GM12878 (cell line): ENCODE measurements at regions not wholly inside any gene's neighbourhood (a gene's known extent, or its start where the extent isn't known, plus 50 kb on each side); places are given as distances from the start of the nearest gene placed in this dataset.

Experiments
- ATAC-seq: fragments of 200-7000 bp; cut with Tn5 transposase; 3 replicates; pipeline ENCODE4 v1.9.1; 2020; ENCODE audit warnings: mild to moderate bottlenecking, moderate library complexity
- BruUV-seq: library from RNA; stranded (reverse); fragments of 400-500 nt; replicated peaks from 2 replicates; lab custom pipeline; 2021; lab: Mats Ljungman, UMichigan
- CTCF ChIA-PET: fragments of 300-600 bp; sonication (Branson Sonifier 250); formaldehyde crosslinking; extraction: SDS; loops from one replicate; lab custom pipeline; 2021; ENCODE audit warnings: inconsistent platforms; lab: Yijun Ruan, JAX
- POLR2A ChIA-PET: fragments of 350-600 bp; formaldehyde crosslinking; extraction: SDS; loops from one replicate; lab custom pipeline; 2021; ENCODE audit warnings: inconsistent platforms; lab: Charles Lee
- RAD21 ChIA-PET: fragments of 300-600 bp; sonication (Branson Sonifier 250); formaldehyde crosslinking; loops from one replicate; lab custom pipeline; 2023; ENCODE audit warnings: antibody characterized with exemption; ENCODE audit not compliant: unreplicated experiment; lab: Charles Lee
- SMC1A ChIA-PET: fragments of 300-600 bp; sonication (Branson Sonifier 250); formaldehyde crosslinking; loops from one replicate; lab custom pipeline; 2023; ENCODE audit not compliant: unreplicated experiment, uncharacterized antibody; lab: Charles Lee
- DNase-seq: peaks from one replicate; pipeline ENCODE4 v3.0.0-alpha.2; 2011; ENCODE audit warnings: low read depth, low spot score
- FAIRE-seq: peaks from 3 replicates; lab custom pipeline; 2011; peaks lifted over from hg19 to GRCh38; lab: Jason Lieb, UNC
- H2AFZ ChIP-seq: 2 replicates; pipeline ENCODE4 v1.6.0; 2011; ENCODE audit warnings: low read depth, low read length, control low read depth; ENCODE audit not compliant: control insufficient read depth
- H3K27ac ChIP-seq: 2 replicates; pipeline ENCODE4 v1.5.1; 2011; ENCODE audit warnings: control low read depth; ENCODE audit not compliant: control insufficient read depth, insufficient read depth
- H3K27me3 ChIP-seq, 2 experiments: replicated peaks in 1 of 2; 2 replicates each; pipeline versions ENCODE4 v1.6.0 to v1.6.1; 2011; ENCODE audit warnings: low read length in 1 of 2; ENCODE audit not compliant: control insufficient read depth in 2 of 2, insufficient read depth in 2 of 2
- H3K36me3 ChIP-seq, 2 experiments: 2 replicates each; pipeline ENCODE4 v1.5.1; 2011; ENCODE audit warnings: low read length in 1 of 2; ENCODE audit not compliant: control insufficient read depth in 2 of 2, insufficient read depth in 2 of 2
- H3K4me1 ChIP-seq: 2 replicates; pipeline ENCODE4 v1.6.1; 2011; ENCODE audit warnings: mild to moderate bottlenecking, low read length, moderate library complexity, mixed read lengths; ENCODE audit not compliant: control insufficient read depth, insufficient read depth
- H3K4me2 ChIP-seq: 2 replicates; pipeline ENCODE4 v1.6.0; 2011; ENCODE audit warnings: control low read depth; ENCODE audit not compliant: control insufficient read depth, insufficient read depth
- H3K4me3 ChIP-seq: fragments of 200-600 bp; sonication (generic); 2 replicates; pipeline ENCODE4 v1.5.1; 2016
- H3K79me2 ChIP-seq: 2 replicates; pipeline ENCODE4 v1.6.0; 2011; ENCODE audit warnings: low read length; ENCODE audit not compliant: control insufficient read depth, insufficient read depth
- H3K9ac ChIP-seq: 2 replicates; pipeline ENCODE4 v1.8.0; 2011; ENCODE audit warnings: low read length, control low read depth, mixed read lengths; ENCODE audit not compliant: control insufficient read depth, insufficient read depth
- H3K9me3 ChIP-seq: replicated peaks from 3 replicates; pipeline ENCODE4 v1.5.1; 2011; ENCODE audit warnings: mild to moderate bottlenecking, low read length; ENCODE audit not compliant: control insufficient read depth, insufficient read depth
- H4K20me1 ChIP-seq: 2 replicates; pipeline ENCODE4 v1.6.0; 2011; ENCODE audit not compliant: control insufficient read depth, insufficient read depth
- ATF7 ChIP-seq: fragments of 450-650 bp; IDR thresholded peaks from 2 replicates; pipeline ENCODE4 v1.6.1; 2016; ENCODE audit warnings: low read depth, mild to moderate bottlenecking
- BMI1 ChIP-seq: fragments of 450-650 bp; IDR thresholded peaks from 2 replicates; pipeline ENCODE4 v1.6.1; 2016; ENCODE audit warnings: mild to moderate bottlenecking, moderate library complexity, borderline replicate concordance
- CEBPB ChIP-seq, 2 experiments: fragments of 150-350 bp in 1 of 2; IDR thresholded peaks; 2 replicates each; pipeline ENCODE4 v1.6.1; 2012 to 2014; ENCODE audit warnings: low read depth in 2 of 2, low read length in 2 of 2, borderline replicate concordance in 1 of 2, inconsistent platforms in 1 of 2
- CREM ChIP-seq: IDR thresholded peaks from 2 replicates; pipeline ENCODE4 v1.6.1; 2014; ENCODE audit warnings: antibody characterized with exemption, low read depth
- DPF2 ChIP-seq: fragments of 450-650 bp; IDR thresholded peaks from 2 replicates; pipeline ENCODE4 v1.6.1; 2017; ENCODE audit warnings: mild to moderate bottlenecking
- EP300 ChIP-seq, 2 experiments: fragments of 150-350 bp in 1 of 2; IDR thresholded peaks; 2 replicates each; pipeline ENCODE4 v1.6.1; 2011 to 2012; ENCODE audit warnings: low read depth in 2 of 2, low read length in 2 of 2, borderline replicate concordance in 1 of 2, improper control_type of control experiment in 1 of 2, inconsistent platforms in 1 of 2; ENCODE audit not compliant: control insufficient read depth in 1 of 2
- GATAD2B ChIP-seq: fragments of 450-650 bp; conservative IDR thresholded peaks from 2 replicates; pipeline ENCODE4 v1.6.1; 2017; ENCODE audit warnings: low read depth, mild to moderate bottlenecking, moderate library complexity
- HDGF ChIP-seq: fragments of 450-650 bp; IDR thresholded peaks from 2 replicates; pipeline ENCODE4 v1.6.1; 2016; ENCODE audit warnings: antibody characterized with exemption
- IKZF2 ChIP-seq, 2 experiments: fragments of 450-650 bp; IDR thresholded peaks; 2 replicates each; pipeline ENCODE4 v1.6.1; 2017; ENCODE audit warnings: mild to moderate bottlenecking in 2 of 2, moderate library complexity in 2 of 2
- NBN ChIP-seq: fragments of 450-650 bp; IDR thresholded peaks from 2 replicates; pipeline ENCODE4 v1.6.1; 2016
- NFXL1 ChIP-seq: fragments of 450-650 bp; IDR thresholded peaks from 2 replicates; pipeline ENCODE4 v1.6.1; 2017; ENCODE audit warnings: antibody characterized with exemption, mild to moderate bottlenecking, borderline replicate concordance
- RB1 ChIP-seq: fragments of 450-650 bp; formaldehyde crosslinking; IDR thresholded peaks from 2 replicates; pipeline ENCODE4 v1.6.1; 2017; ENCODE audit warnings: mild to moderate bottlenecking, borderline replicate concordance
- SPI1 ChIP-seq: IDR thresholded peaks from 2 replicates; pipeline ENCODE4 v1.6.1; 2011; ENCODE audit warnings: low read depth, mild to moderate bottlenecking, low read length, moderate library complexity, borderline replicate concordance; ENCODE audit not compliant: insufficient read depth
- SRF ChIP-seq, 2 experiments: IDR thresholded peaks; 2 replicates each; pipeline ENCODE4 v1.6.1; 2011; ENCODE audit warnings: low read depth in 2 of 2, low read length in 2 of 2, mild to moderate bottlenecking in 1 of 2, moderate library complexity in 1 of 2
- ZNF207 ChIP-seq: fragments of 450-650 bp; IDR thresholded peaks from 2 replicates; pipeline ENCODE4 v1.6.1; 2014; ENCODE audit warnings: antibody characterized with exemption, mild to moderate bottlenecking, borderline replicate concordance
- ZNF622 ChIP-seq: fragments of 450-650 bp; IDR thresholded peaks from 2 replicates; pipeline ENCODE4 v1.6.1; 2017; ENCODE audit warnings: mild to moderate bottlenecking, inconsistent platforms
- WGBS: methylation state at CpG from one replicate; pipeline ENCODE4 v1.1.6; 2016; ENCODE audit warnings: low lambda C conversion rate; ENCODE audit not compliant: insufficient replicate concordance, insufficient coverage; ENCODE audit errors: missing lambda C conversion rate; 5-methylcytosine and 5-hydroxymethylcytosine counted together
- in situ Hi-C: fragments of 300-500 bp; cut with MboI; formaldehyde crosslinking; loops from 9 replicates; pipeline ENCODE4 v1.14.3; 2018; ENCODE audit warnings: mixed read lengths
- intact Hi-C: fragments of 100-400 bp; cut with micrococcal nuclease; formaldehyde crosslinking; loops from one replicate; pipeline ENCODE4 v1.14.2; 2022; ENCODE audit not compliant: unreplicated experiment

- H2AFZ ChIP-seq, result no peak overlapping the region
- RAD21 ChIA-PET, result no interaction called here
- no peak for DNase-seq
- no TSS peak for BruUV-seq
- no peaks in the 10 kb centered on the region for H4K20me1 ChIP-seq
- intact Hi-C loops, result no loop called here
- WGBS, result 9% methylated on average over 2 of the region's 2 CpGs
- H3K4me2 ChIP-seq, result no peak overlapping the region
- H3K27ac ChIP-seq, result no peak overlapping the region
- POLR2A ChIA-PET, result no interaction called here
- in situ Hi-C loops, result no loop called here
- no peak overlapping the region for H3K4me3 ChIP-seq
- no peak overlapping the region for H3K9ac ChIP-seq
- H3K36me3 ChIP-seq, result no peaks in the 10 kb centered on the region
- H3K4me1 ChIP-seq, result no peaks in the 10 kb centered on the region
- TF ChIP-seq NBN (no peak), CEBPB (IDR thresholded peaks at IDR 0.05; ENCODE audit: borderline replicate concordance in 1 of 2, low read depth in 2 of 2, low read length in 2 of 2) (no peak), ATF7 (no peak), SPI1 (no peak), GATAD2B (no peak), ZNF207 (no peak), EP300 (IDR thresholded peaks at IDR 0.05; ENCODE audit: borderline replicate concordance in 1 of 2, control insufficient read depth in 1 of 2, low read depth in 2 of 2, low read length in 2 of 2) (no peak), DPF2 (no peak), NFXL1 (no peak), SRF (IDR thresholded peaks at IDR 0.05; ENCODE audit: low read depth in 2 of 2, low read length in 2 of 2) (no peak), CREM (no peak), HDGF (no peak), ZNF622 (no peak), BMI1 (no peak), IKZF2 (IDR thresholded peaks at IDR 0.05) (no peak), RB1 (no peak)
- FAIRE-seq, result no peak
- SMC1A ChIA-PET, result no interaction called here
- no peaks in the 10 kb centered on the region; the same call in 2 of the 3 replicates for H3K9me3 ChIP-seq
- CTCF ChIA-PET, result no interaction called here
- ATAC-seq, result no peak
- H3K79me2 ChIP-seq, result no peaks in the 10 kb centered on the region
- no peaks in the 10 kb centered on the region for H3K27me3 ChIP-seq
Measured at GRCh38 chr15:37370941-37371340, 270.6 kb upstream of the MEIS2 start.
